Ecto neural progenitor cell (in vitro differentiated cells): ENCODE measurements at regions not wholly inside any gene's neighbourhood (a gene's known extent, or its start where the extent isn't known, plus 50 kb on each side); places are given as distances from the start of the nearest gene placed in this dataset.

ENCODE experiments used
- DNase-seq: peaks from one replicate; pipeline ENCODE4 v3.0.0-alpha.2; 2018; ENCODE audit warnings: low spot score

DNA sequence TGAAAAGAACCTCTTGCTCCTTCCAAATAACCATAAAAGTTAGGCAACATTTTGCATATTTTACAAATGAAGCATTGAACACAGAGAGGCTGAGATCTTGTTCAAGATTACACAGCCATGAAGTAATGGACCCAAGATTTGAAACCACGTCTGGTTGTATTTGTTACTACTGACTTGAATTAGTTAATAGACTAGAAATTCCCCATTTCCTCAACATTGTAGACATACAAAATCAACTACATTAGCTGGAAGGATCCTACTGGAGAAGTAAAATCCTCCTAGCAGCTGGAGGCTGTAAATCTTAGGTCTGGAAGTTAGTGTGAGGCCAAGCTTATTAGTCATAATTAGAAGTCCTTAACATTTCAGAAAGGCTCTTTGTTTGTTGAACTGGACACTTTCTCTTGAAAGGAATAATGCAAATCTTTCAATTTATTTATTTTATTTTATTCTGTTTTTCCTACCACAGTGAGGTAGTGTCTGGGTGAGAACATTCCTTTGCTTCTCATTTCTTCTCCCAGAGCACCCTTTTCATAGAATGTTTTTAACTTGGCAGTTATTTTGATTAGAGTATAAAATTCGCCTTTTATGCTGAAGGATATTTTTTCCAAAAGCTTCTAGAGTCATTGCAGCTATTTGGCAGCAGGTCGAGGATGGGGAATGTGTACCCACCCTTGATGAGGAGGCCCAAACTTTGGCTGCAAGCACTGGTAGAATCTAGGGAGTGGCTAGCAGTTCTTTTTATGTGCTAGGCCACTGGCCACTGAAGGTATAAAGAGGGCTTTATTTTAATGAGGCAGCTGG, 62.0 kb upstream of the CLNK start:
- DNase-seq: no peak

DNA sequence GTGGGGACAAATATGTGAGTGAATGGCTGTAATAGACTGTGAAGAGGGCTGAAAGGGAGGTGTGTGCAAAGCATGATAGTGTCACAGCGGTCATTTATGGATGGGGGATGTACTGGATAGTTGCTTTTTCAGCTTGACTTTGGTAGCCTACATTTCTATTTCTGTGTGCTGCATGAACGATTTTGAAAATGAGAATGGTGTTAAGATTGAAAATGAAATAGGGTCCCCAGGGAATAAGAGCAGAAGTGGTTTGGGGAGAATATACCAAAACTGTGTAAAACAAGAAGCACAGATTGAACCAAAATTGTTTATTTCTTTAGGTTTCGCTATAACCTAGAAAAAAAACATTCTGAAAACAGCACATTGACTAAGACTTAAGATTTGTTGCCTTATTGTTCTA, 58.8 kb upstream of the CLNK start:
- no peak for DNase-seq

DNA sequence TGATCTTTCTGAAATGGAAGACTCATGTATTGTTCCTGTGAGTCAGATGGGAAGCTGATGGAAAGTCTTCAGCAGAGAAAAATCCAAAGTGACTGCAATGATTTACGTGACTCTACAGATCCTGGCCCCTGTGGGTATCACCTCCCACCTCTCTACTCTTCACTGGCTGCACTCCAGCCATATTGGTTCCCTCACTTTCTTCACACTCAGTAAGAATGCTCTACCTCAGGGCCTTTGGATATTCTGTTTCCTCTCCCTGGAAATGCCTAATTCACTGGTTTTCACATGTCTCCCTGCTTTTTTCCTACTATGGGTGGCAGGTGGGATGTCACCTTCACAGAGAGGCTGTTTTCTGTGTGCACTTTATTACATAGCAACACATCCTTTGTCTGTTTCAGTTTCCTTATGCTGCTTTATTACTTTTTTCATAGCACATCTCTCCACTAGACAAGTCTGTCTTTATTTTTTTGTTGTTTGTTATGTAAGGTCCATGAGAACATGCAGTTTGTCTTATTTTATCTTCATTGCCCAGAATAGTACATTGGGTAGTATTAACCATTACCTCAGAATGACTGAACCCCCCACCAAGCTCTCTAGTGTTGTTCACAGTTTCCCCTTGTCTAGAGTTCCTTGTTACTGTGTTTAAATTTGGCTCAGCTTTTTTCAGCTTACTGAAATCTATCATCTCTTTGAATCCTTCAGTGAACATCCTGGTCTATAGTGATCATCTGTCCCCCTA, 57.6 kb upstream of the CLNK start:
- no peak for DNase-seq

DNA sequence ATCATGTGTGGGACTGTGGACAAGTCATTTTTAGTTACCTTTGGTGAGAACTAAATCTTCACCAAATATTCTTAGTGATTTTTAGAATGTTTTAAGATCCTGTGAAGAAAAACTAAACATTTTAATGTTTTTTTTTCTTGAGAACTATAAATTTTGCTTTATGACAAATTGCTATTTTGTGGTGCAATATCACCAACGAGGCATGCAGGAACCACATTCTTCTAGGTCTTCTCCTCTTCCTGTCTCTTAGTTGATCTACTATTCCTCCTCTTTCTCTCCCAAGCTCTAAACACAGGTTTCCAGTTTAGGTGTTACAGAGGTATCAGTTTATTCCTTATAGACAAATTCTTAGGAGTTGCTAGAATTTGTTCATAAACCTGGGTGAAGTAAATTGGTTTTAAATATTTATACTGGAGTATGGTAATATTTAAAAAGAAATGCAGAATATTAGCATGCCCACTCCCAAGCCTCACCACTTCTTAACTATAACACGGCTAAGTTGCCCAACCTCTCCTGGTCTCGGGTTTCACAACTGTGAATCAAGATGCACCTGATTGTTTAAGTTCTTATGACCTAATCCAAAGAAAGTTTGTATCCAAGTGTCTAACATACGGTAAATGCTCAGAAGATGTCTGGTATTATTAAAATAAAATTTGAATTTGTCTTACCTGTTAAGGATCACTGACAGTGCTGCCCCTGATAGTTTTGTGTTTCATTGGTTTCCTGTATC, 56.5 kb upstream of the CLNK start:
- no peak for DNase-seq

DNA sequence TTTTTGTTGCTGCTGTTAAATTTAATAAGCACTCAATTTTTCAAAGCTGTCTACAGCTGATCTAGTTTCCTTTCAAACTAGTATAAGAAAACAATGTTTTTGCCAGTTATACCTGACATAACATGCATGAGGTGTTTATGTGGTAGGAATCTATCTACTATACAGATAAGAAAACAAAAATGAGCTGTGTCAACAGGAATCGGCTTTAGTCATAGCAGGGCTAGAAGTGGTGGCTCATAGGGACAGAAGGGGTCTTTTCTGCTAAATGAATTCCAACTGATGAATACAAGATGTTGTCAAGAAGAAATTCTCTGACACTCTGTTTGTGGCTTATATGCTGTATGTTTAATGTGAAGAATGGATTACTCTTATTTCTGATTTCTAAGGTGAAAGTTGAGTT, 55.7 kb upstream of the CLNK start:
- DNase-seq: no peak

DNA sequence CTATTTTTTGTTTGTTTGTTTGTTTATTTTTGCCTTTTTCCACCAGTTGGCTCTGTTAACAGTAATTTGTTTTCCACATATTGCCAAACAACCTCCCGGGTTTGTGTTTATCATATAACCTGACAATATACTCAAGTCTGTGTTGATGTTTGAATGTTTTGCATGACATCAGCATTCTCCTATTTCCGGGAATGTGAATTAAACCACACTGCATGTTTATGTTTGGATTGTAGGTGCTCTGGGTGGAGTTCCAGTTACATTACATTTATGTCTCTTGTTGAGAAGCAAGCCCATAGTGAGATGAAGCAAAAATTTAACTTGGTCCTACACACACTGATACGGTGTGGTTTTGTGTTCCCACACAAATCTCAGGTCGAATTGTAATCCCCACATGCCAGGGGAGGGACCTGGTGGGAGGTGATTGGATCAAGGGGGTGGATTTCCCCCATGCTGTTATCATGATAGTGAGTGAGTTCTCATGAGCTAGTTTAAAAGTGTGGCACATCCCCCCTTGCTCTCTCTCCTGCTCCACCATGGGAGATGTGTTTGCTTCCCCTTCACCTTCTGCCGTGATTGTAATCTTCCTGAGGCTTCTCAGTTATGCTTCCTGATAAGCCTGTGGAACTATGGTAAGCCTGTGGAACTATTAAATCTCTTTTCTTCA, 54.4 kb upstream of the CLNK start:
- DNase-seq: no peak

DNA sequence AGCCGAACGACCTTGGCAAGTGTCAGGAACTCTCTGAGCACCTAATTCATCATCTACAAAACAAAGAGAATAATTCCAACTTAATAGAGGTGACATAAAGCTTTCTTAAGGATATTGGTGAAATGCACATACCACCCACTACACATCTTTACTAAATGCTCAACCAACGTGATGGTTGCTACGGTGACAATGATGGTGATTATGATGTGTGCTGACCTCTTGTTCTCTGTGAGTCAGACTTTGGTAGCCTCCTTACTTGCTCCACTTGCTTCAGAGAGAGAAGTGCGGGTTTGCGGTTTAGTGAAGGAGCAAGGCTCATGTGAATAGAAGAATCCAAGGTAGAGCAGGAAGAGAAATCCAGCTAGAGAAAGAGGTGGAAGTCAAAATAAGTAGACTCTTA, 52.8 kb upstream of the CLNK start:
- no peak for DNase-seq

DNA sequence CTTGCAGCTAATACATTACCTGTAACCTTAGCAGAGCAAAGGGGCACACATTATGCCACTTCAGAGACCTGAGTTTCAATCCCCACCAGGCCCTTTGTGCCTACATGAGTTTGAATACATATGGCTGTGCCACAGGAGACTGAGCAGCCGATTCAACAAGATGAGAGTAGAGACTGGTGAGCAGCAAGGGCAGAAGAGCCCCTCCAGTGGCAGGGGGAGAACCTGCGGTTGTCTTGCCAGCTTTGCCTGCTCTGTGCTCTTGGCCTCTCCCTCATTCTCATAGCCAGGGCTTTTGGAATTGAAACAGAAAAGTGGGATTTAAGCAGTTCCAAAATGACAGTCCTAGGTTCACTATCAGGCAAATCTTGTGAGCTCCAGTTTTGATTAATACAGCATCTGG, 52.3 kb upstream of the CLNK start:
- no peak for DNase-seq

DNA sequence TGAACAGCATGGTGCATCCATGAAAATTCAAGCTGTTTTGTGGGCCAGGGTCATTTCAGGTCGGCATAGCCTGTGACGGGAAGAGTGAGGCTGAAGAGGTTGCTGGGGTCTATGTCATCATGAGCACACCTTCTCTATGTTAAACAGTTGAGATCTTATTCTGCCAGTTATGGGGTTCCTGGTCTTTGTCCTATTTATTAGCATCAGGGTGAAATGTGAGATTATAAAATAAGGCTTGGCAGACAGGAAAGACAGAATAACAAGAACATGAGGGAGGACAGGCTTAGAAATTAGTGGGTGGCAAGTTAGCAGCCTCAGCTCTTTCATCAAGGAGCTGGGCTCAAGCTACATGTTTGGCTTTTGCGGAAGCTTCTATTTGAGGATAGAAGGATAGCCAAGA, 51.7 kb upstream of the CLNK start:
- no peak for DNase-seq

DNA sequence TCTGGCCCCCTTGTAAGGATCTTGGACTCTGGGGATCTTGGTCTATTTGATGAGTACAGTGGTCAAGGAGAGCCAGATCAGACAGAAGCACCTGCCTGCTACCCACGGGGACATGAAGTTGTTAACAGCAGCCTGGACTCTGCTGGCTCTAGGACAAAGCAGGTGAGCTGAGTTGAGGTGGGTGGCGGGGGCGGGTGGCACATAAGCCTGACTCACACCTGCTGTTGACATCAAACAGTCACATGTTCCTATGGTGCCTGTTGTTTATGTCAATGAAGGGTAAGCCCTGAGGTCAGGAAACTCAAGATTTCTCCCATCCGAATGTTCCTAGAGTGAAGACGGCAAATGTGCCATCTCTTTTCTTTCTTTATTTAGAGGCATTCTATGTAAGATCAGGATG, 50.1 kb upstream of the CLNK start:
- DNase-seq: no peak
